Gastrocnemius medialis (tissue), 4 donors: ENCODE measurements at regions not wholly inside any gene's neighbourhood (a gene's known extent, or its start where the extent isn't known, plus 50 kb on each side); places are given as distances from the start of the nearest gene placed in this dataset.

Source experiments
- ATAC-seq, 2 donors: fragments of 150-250 bp; one replicate each; pipeline ENCODE4 v1.9.1; 2016
- DNase-seq, 2 donors: peaks; one replicate each; pipeline ENCODE4 v3.0.0-alpha.2; 2019
- H3K27ac ChIP-seq, 4 donors: fragments of 200-600 bp; sonication (generic); 1 replicate in 1 of 4; 2 replicates in 3 of 4; pipeline ENCODE4 v1.5.1; 2016 to 2018; ENCODE audit warnings: mild to moderate bottlenecking in 2 of 4, moderate library complexity in 1 of 4
- H3K27me3 ChIP-seq, 3 donors: fragments of 200-600 bp; sonication (generic) in 2 of 3; 1 replicate in 1 of 3; 2 replicates in 2 of 3; pipeline versions ENCODE4 v1.5.1 to v1.6.0; 2016 to 2019; ENCODE audit warnings: mild to moderate bottlenecking in 1 of 3, moderate library complexity in 1 of 3
- H3K36me3 ChIP-seq, 2 donors: fragments of 200-600 bp; sonication (generic) in 1 of 2; one replicate each; pipeline ENCODE4 v1.5.1; 2017 to 2018
- H3K4me1 ChIP-seq, 2 donors: fragments of 200-600 bp; sonication (generic) in 1 of 2; one replicate each; pipeline ENCODE4 v1.5.1; 2016 to 2017; ENCODE audit warnings: mild to moderate bottlenecking in 2 of 2
- H3K4me3 ChIP-seq, 4 donors: fragments of 200-600 bp; sonication (generic) in 3 of 4; 1 replicate in 1 of 4; 2 replicates in 3 of 4; pipeline ENCODE4 v1.5.1; 2016 to 2019; ENCODE audit warnings: mild to moderate bottlenecking in 2 of 4
- H3K9me3 ChIP-seq, 3 donors: fragments of 200-600 bp; sonication (generic) in 2 of 3; 1 replicate in 1 of 3; 2 replicates in 2 of 3; pipeline ENCODE4 v1.5.1; 2016 to 2019
- CTCF ChIP-seq, 5 experiments: fragments of 450-650 bp in 3 of 5; fragments of 200-600 bp in 2 of 5; sonication (generic) in 2 of 5; IDR thresholded peaks in 4 of 5; conservative IDR thresholded peaks in 1 of 5; 1 replicate in 4 of 5; 2 replicates in 1 of 5; pipeline ENCODE4 v1.5.1; 2016 to 2019; ENCODE audit warnings: antibody characterized with exemption in 5 of 5, mild to moderate bottlenecking in 3 of 5, moderate library complexity in 3 of 5
- POLR2A ChIP-seq, 2 donors: fragments of 450-650 bp; IDR thresholded peaks; one replicate each; pipeline ENCODE4 v1.6.1; 2017; ENCODE audit warnings: antibody characterized with exemption in 2 of 2, mild to moderate bottlenecking in 2 of 2, moderate library complexity in 2 of 2
- in situ Hi-C, 4 donors: fragments of 200-750 bp; cut with MboI; loops; one replicate each; pipeline versions ENCODE4 v1.15.0 to v1.8.0; 2017; ENCODE audit warnings: low sequenced_read_pairs in 4 of 4
- intact Hi-C: fragments of 100-400 bp; cut with DNase I; formaldehyde crosslinking; loops from one replicate; pipeline ENCODE4 v1.15.1; 2023; ENCODE audit warnings: low total_unique reads

DNA sequence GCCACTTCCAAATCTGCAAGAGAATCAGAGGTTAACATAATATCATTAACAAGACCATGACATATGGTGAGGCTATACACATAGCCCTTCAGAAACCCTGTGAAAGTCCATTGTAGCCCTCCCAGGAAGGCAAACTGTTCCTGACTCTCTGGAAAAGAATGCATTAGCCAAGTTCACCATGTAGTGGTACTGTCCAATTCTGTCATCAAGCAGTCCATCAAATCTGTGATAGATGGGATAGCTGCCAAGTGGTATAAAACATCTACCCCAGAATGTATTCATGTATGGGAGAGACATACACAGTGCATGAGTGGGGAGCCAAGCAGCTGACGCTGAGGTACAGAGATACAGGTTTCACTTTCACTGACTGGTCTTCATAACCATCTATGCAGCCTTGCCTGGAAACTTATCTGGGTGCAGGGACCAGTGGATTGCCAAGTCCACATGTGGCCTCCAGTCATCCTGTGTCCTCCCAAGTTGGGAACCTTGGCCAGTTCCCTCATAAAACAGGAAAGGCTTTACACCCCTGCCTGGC, 281.1 kb downstream of the MBD2 start:
- DNase-seq: no peak
- ATAC-seq: no peak
- no peaks in the 10 kb centered on the region for H3K4me1 ChIP-seq
- no peaks in the 10 kb centered on the region for H3K9me3 ChIP-seq
- intact Hi-C loops (no loop called here), in situ Hi-C loops (no loop called here)
- TF ChIP-seq CTCF (IDR thresholded peaks at IDR 0.05 in 4 of 5, conservative IDR thresholded peaks at IDR 0.05 in 1 of 5): no peak
- no peak for TF ChIP-seq POLR2A (IDR thresholded peaks at IDR 0.05)
- no peaks in the 10 kb centered on the region for H3K27me3 ChIP-seq
- H3K27ac ChIP-seq: no peak overlapping the region
- no peaks in the 10 kb centered on the region for H3K36me3 ChIP-seq
- no peak overlapping the region for H3K4me3 ChIP-seq

DNA sequence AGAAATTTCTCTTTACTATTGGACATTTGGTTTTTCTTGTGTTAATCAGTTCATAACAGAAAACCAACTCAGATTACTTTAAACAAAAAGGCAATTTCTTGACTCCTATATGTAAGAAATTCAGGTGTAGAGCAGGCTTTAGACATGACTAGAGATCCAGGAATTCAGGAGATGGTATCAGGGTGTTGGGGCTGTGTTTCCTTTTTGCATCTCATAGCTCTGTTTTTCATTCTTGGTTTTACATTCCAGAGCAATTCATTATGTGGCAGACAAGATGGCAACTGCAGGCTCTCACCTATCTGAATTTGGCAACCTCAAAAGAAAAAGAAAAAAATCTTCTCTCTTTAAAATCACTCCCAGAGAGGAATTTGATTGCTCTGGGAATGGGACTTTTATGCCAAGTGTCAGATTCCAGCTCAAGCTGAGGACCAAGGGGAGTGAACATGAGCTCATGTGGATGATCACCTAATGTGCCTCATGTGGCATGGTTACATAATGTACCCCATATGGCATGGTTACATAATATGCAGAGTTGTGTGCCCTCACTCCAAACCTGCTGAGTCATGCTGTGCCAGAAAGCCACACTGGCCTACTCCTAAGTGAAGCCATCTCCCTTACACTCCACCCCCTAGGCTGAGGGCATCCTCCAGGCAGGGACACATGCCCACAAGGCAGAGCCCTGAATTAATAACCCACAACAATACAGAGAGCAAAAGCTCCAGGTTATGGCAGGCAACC, 282.7 kb downstream of the MBD2 start:
- Histone ChIP-seq H3K4me1 (no peaks in the 10 kb centered on the region), H3K9me3 (no peaks in the 10 kb centered on the region), H3K36me3 (no peaks in the 10 kb centered on the region), H3K27me3 (no peaks in the 10 kb centered on the region), H3K27ac (no peak overlapping the region), H3K4me3 (no peak overlapping the region)
- intact Hi-C loops: no loop called here
- in situ Hi-C loops: no loop called here
- ATAC-seq (peak in 1 of 2 donors; percentile 24), DNase-seq (no peak)
- TF ChIP-seq POLR2A (IDR thresholded peaks at IDR 0.05) (no peak), CTCF (IDR thresholded peaks at IDR 0.05 in 4 of 5, conservative IDR thresholded peaks at IDR 0.05 in 1 of 5) (no peak)

GRCh38 chr18:53937037-53937436, 287.4 kb downstream of the MBD2 start:
- H3K27ac ChIP-seq: no peak overlapping the region
- no peak overlapping the region for H3K4me3 ChIP-seq
- TF ChIP-seq POLR2A (IDR thresholded peaks at IDR 0.05) (no peak), CTCF (IDR thresholded peaks at IDR 0.05 in 4 of 5, conservative IDR thresholded peaks at IDR 0.05 in 1 of 5) (no peak)
- in situ Hi-C loops (no loop called here), intact Hi-C loops (no loop called here)
- DNase-seq (no peak), ATAC-seq (no peak)
- no peaks in the 10 kb centered on the region for H3K4me1 ChIP-seq
- no peaks in the 10 kb centered on the region for H3K9me3 ChIP-seq
- H3K36me3 ChIP-seq: no peaks in the 10 kb centered on the region
- no peaks in the 10 kb centered on the region for H3K27me3 ChIP-seq

GRCh38 chr18:53935803-53936202, 288.7 kb downstream of the MBD2 start:
- intact Hi-C loops (no loop called here), in situ Hi-C loops (no loop called here)
- Histone ChIP-seq H3K27me3 (no peaks in the 10 kb centered on the region), H3K36me3 (no peaks in the 10 kb centered on the region), H3K9me3 (no peaks in the 10 kb centered on the region), H3K27ac (no peak overlapping the region), H3K4me3 (no peak overlapping the region), H3K4me1 (no peaks in the 10 kb centered on the region)
- no peak for ATAC-seq
- no peak for DNase-seq
- no peak for TF ChIP-seq POLR2A (IDR thresholded peaks at IDR 0.05)
- no peak for TF ChIP-seq CTCF (IDR thresholded peaks at IDR 0.05 in 4 of 5, conservative IDR thresholded peaks at IDR 0.05 in 1 of 5)
